Suprapubic skin (tissue), 4 donors: ENCODE measurements at regions not wholly inside any gene's neighbourhood (a gene's known extent, or its start where the extent isn't known, plus 50 kb on each side); places are given as distances from the start of the nearest gene placed in this dataset.

Experiments
- DNase-seq, 2 donors: peaks; one replicate each; pipeline ENCODE4 v3.0.0-alpha.2; 2019; ENCODE audit warnings: low spot score in 2 of 2
- H3K27ac ChIP-seq: fragments of 200-600 bp; sonication (generic); one replicate; pipeline ENCODE4 v1.5.1; 2019
- H3K27me3 ChIP-seq: fragments of 200-600 bp; sonication (generic); one replicate; pipeline ENCODE4 v1.5.1; 2019
- H3K36me3 ChIP-seq: fragments of 200-600 bp; sonication (generic); one replicate; pipeline ENCODE4 v1.5.1; 2019
- H3K4me1 ChIP-seq: fragments of 200-600 bp; sonication (generic); one replicate; pipeline ENCODE4 v1.5.1; 2019
- H3K4me3 ChIP-seq: fragments of 200-600 bp; sonication (generic); one replicate; pipeline ENCODE4 v1.5.1; 2019; ENCODE audit warnings: mild to moderate bottlenecking
- H3K9me3 ChIP-seq: fragments of 200-600 bp; sonication (generic); one replicate; pipeline ENCODE4 v1.5.1; 2019
- CTCF ChIP-seq, 2 donors: fragments of 200-600 bp in 1 of 2; fragments of 450-650 bp in 1 of 2; sonication (generic) in 1 of 2; IDR thresholded peaks; one replicate each; pipeline ENCODE4 v1.5.1; 2016 to 2019; ENCODE audit warnings: antibody characterized with exemption in 2 of 2, mild to moderate bottlenecking in 1 of 2, moderate library complexity in 1 of 2
- EP300 ChIP-seq: sonication (generic); formaldehyde crosslinking; IDR thresholded peaks from one replicate; pipeline ENCODE4 v1.6.1; 2017; ENCODE audit warnings: antibody characterized with exemption
- POLR2A ChIP-seq, 2 donors: fragments of 450-650 bp; IDR thresholded peaks; one replicate each; pipeline ENCODE4 v1.6.1; 2017; ENCODE audit warnings: antibody characterized with exemption in 2 of 2, mild to moderate bottlenecking in 2 of 2, moderate library complexity in 2 of 2
- POLR2AphosphoS5 ChIP-seq, 3 donors: sonication (generic); formaldehyde crosslinking; IDR thresholded peaks; one replicate each; pipeline ENCODE4 v1.6.1; 2017; ENCODE audit warnings: antibody characterized with exemption in 3 of 3
- WGBS: methylation state at CpG from one replicate; pipeline ENCODE4 v1.1.5; 2018; 5-methylcytosine and 5-hydroxymethylcytosine counted together

GRCh38 chr5:3285621-3286020 is 310.0 kb upstream of the IRX1 start:
- no peaks in the 10 kb centered on the region for H3K4me1 ChIP-seq
- no peaks in the 10 kb centered on the region for H3K9me3 ChIP-seq
- no peaks in the 10 kb centered on the region for H3K36me3 ChIP-seq
- H3K27ac ChIP-seq, result no peak overlapping the region
- TF ChIP-seq EP300 (no peak), POLR2A (IDR thresholded peaks at IDR 0.05) (no peak), CTCF (IDR thresholded peaks at IDR 0.05) (no peak), POLR2AphosphoS5 (IDR thresholded peaks at IDR 0.05) (no peak)
- no peak for DNase-seq
- WGBS, result 94% methylated on average over 13 of the region's 13 CpGs
- peaks cover 6% of the 10 kb centered on the region for H3K27me3 ChIP-seq
- no peak overlapping the region for H3K4me3 ChIP-seq

GRCh38 chr5:3284506-3284905 is 311.1 kb upstream of the IRX1 start:
- Histone ChIP-seq H3K36me3 (no peaks in the 10 kb centered on the region), H3K27ac (no peak overlapping the region), H3K4me1 (no peaks in the 10 kb centered on the region), H3K4me3 (no peak overlapping the region), H3K27me3 (peaks cover 6% of the 10 kb centered on the region), H3K9me3 (no peaks in the 10 kb centered on the region)
- DNase-seq, result no peak
- 74% methylated on average over 5 of the region's 5 CpGs for WGBS
- TF ChIP-seq CTCF (IDR thresholded peaks at IDR 0.05) (no peak), EP300 (no peak), POLR2A (IDR thresholded peaks at IDR 0.05) (no peak), POLR2AphosphoS5 (IDR thresholded peaks at IDR 0.05) (no peak)

GRCh38 chr5:3282841-3283240 is 312.8 kb upstream of the IRX1 start:
- Histone ChIP-seq H3K27ac (no peak overlapping the region), H3K36me3 (no peaks in the 10 kb centered on the region), H3K9me3 (no peaks in the 10 kb centered on the region), H3K4me3 (no peak overlapping the region), H3K27me3 (peaks cover 8% of the 10 kb centered on the region), H3K4me1 (no peaks in the 10 kb centered on the region)
- no peak for TF ChIP-seq POLR2A (IDR thresholded peaks at IDR 0.05)
- TF ChIP-seq CTCF (IDR thresholded peaks at IDR 0.05), result no peak
- TF ChIP-seq POLR2AphosphoS5 (IDR thresholded peaks at IDR 0.05), result no peak
- no peak for TF ChIP-seq EP300
- no peak for DNase-seq
- 88% methylated on average over 15 of the region's 20 CpGs for WGBS

GRCh38 chr5:3281366-3281765 is 314.3 kb upstream of the IRX1 start:
- Histone ChIP-seq H3K27ac (no peak overlapping the region), H3K4me1 (no peaks in the 10 kb centered on the region), H3K4me3 (no peak overlapping the region), H3K9me3 (no peaks in the 10 kb centered on the region), H3K36me3 (no peaks in the 10 kb centered on the region), H3K27me3 (peaks cover 13% of the 10 kb centered on the region)
- 89% methylated on average over 6 of the region's 7 CpGs for WGBS
- DNase-seq, result no peak
- TF ChIP-seq POLR2A (IDR thresholded peaks at IDR 0.05) (no peak), POLR2AphosphoS5 (IDR thresholded peaks at IDR 0.05) (no peak), CTCF (IDR thresholded peaks at IDR 0.05) (no peak), EP300 (no peak)

- no peak for DNase-seq
- no peaks in the 10 kb centered on the region for H3K36me3 ChIP-seq
- H3K4me1 ChIP-seq, result no peaks in the 10 kb centered on the region
- no peak overlapping the region for H3K4me3 ChIP-seq
- TF ChIP-seq POLR2A (IDR thresholded peaks at IDR 0.05), result no peak
- TF ChIP-seq CTCF (IDR thresholded peaks at IDR 0.05), result no peak
- no peak for TF ChIP-seq POLR2AphosphoS5 (IDR thresholded peaks at IDR 0.05)
- TF ChIP-seq EP300, result no peak
- H3K27ac ChIP-seq, result no peak overlapping the region
- WGBS, result 77% methylated on average over 1 of the region's 1 CpG
- H3K9me3 ChIP-seq, result no peaks in the 10 kb centered on the region
- H3K27me3 ChIP-seq, result peaks cover 18% of the 10 kb centered on the region
Observed at GRCh38 chr5:3278643-3279042, 317.0 kb upstream of the IRX1 start.
